HG02798 (cell line): ENCODE measurements at regions not wholly inside any gene's neighbourhood (a gene's known extent, or its start where the extent isn't known, plus 50 kb on each side); places are given as distances from the start of the nearest gene placed in this dataset.
"Not testable (repeated sequence)": the region's sequence is repeated elsewhere in the genome, so short reads cannot be mapped to it uniquely, and the experiment has no call there.

Experiments
- ATAC-seq: cut with Tn5 transposase; IDR thresholded peaks from one replicate; pipeline ENCODE4 v1.9.1; 2021; ENCODE audit warnings: mild to moderate bottlenecking; ENCODE audit not compliant: unreplicated experiment, poor library complexity

GRCh38 chr5:104039871-104040270 is 477.3 kb upstream of the NUDT12 start:
- not testable (repeated sequence) for ATAC-seq

GRCh38 chr5:104037136-104037535 is 474.5 kb upstream of the NUDT12 start:
- not testable (repeated sequence) for ATAC-seq

DNA sequence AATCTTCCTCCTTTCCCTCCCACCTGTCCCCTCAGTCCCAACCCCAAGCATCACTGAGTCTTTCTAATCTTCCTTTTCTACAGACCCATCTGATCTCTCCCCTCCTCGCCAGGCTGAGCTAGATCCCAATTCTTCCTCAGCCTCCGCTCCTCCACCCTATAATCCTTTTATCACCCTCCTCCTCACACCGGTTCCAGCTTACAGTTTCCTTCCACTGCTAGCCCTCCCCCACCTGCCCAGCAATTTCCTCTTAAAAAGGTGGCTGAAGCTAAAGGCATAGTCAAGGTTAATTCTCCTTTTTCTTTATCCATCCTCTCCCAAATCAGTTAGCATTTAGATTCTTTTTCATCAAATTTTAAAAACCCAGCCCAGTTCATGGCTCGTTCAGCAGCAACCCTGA is 470.6 kb upstream of the NUDT12 start:
- not testable (repeated sequence) for ATAC-seq

- no peak for ATAC-seq
These were observed 461.9 kb upstream of the NUDT12 start for GRCh38 chr5:104024538-104024937.

GRCh38 chr5:104023739-104024138 is 461.1 kb upstream of the NUDT12 start:
- no peak for ATAC-seq

DNA sequence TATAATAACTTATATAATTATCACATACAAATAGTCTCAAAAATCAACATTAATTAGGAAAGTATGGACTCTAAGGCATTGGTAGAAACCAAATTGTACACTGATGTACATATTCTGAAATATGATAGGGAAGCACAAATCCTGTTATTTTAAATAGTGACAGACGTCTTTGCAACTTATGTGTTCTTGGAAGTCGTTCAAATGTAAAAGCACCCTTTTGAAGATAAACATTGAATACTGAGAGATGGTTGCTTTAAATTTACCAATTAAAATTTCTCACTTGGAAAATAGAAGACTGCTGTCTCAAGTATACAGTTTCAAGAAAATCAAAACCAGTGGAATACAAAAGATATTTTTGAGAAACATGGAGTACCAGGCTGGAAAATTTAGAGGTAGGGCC is 457.4 kb upstream of the NUDT12 start:
- ATAC-seq: no peak

GRCh38 chr5:104018299-104018698 is 455.7 kb upstream of the NUDT12 start:
- ATAC-seq: no peak

GRCh38 chr5:104016646-104017045 is 454.1 kb upstream of the NUDT12 start:
- ATAC-seq: no peak

- ATAC-seq: no peak
These were observed 453.2 kb upstream of the NUDT12 start for GRCh38 chr5:104015765-104016164.

DNA sequence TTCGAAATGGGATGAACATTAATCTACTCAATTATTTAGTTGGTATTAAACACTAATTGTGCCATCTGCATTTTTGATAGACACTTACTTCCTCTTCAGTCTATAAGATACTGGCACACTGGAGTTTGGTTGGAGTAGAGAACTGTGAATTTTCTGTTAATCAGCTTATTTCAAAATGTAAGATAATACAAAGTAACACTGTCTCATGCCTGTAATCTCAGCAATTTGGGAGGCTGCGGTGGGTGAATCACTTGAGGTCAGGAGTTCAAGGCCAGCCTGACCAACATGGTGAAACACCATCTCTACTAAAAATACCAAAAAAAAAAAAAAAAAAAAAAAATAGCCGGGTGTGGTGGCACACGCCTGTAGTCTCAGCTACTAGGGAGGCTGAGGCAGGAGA is 440.2 kb upstream of the NUDT12 start:
- ATAC-seq: not testable (repeated sequence)

- ATAC-seq: no peak
These were observed 438.5 kb upstream of the NUDT12 start for GRCh38 chr5:104001136-104001535.

GRCh38 chr5:103993031-103993430 is 430.4 kb upstream of the NUDT12 start:
- ATAC-seq: no peak

DNA sequence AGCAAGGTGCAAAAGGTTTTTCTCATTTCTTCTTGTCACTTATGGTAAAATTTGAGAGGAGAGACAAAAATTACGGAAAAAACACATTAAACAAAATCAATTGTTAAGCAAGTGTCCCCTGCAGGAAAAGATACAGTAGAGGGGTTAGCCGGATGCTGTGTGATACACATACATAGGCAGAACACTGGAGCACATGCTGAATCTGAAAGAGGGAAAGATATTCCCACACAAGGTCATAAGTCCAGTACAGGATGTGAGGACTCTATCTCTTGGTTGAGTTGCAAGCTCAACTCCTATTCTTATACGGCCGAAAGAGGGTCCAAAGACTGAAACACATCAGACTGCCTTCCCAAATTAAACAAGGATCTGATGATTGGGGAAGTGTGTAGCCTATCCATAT is 427.5 kb upstream of the NUDT12 start:
- ATAC-seq: no peak

DNA sequence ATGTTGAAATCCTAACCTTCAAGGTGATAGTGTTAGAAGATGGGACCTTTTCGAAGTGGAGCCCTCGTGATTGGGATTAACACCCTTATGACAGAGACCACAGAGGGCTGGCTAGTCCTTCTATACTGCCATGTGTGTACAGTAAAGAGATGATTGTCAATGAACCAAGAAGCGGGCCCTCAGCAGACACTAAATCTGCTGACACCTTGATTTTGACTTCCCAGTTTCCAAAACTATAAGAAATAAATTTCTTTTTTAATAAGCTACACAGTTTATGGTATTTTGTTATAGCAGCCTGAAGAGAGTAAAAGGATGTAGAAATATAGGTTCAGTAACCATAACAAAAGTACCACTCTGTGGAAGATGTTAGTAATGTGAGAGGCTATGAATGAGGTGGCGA is 419.0 kb upstream of the NUDT12 start:
- ATAC-seq: no peak

DNA sequence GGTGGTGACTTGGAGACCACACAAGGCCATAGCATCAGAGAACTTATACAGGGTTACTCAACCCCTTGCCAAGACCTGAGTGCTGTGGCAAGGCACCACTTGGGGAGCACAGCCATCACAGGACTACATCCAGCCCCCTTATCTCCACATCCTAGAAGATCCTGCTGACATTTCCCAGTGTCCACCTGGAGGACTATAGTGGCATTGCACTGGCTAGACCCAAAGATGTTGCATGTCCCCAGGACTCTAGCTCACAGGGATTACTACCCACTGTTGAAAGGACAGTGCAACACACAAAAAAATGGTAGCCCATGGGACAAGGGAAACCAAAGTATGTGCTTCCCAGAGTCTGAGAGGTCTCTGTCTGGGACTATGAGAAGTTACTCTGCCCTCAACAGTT is 411.1 kb upstream of the NUDT12 start:
- ATAC-seq: no peak

GRCh38 chr5:103966295-103966694 is 403.7 kb upstream of the NUDT12 start:
- ATAC-seq: not testable (repeated sequence)

DNA sequence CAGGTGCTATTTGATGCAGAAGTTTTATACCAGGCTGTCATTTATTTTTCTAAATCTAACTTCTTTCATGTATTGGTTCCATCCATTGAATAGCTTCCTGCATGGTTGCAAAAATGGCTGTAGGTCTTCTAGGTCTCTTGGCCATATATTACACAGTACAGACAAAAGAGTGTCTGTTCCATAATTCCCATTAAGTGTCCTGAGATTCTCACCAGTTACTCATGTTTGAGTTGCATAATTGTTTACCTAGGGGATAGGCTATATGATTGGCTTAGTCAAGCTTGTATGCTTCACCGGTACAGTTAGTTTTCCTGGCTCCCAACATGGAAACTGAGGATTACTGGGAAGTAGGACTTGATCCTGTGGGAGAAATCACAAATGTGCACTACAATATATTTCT is 399.4 kb upstream of the NUDT12 start:
- no peak for ATAC-seq

DNA sequence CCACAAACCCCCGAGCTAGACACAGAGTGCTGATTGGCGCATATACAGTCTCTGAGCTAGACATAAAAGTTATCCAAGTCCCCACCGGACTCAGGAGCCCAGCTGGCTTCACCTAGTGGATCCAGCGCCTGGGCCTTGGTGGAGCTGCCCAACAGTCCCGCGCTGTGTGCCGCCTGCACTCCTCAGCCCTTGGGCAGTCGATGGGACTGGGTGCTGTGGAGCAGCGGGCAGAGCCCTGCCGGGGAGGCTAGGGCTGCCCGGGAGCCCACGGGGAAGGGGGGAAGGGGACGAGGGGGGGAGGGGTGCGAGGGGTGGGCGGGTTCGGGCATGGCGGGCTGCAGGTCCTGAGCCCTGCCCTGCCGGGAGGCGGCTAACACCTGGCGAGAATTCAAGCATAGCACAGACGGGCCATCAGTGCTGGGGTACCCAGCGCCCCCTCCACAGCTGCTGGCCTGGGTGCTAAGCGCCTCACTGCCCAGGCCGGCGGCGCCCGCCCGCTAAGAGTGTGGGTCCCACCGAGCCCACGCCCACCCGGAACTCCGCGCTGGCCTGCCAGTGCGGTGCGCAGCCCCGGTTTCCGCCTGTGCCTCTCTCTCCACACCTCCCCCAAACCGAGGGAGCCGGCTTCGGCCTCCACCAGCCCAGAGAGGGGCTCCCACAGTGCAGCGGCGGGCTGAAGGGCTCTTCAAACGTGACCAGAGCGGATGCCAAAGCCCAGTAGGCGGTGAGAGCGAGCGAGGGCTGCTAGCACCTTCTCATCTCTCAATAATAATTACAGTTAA is 391.2 kb upstream of the NUDT12 start:
- no peak for ATAC-seq

DNA sequence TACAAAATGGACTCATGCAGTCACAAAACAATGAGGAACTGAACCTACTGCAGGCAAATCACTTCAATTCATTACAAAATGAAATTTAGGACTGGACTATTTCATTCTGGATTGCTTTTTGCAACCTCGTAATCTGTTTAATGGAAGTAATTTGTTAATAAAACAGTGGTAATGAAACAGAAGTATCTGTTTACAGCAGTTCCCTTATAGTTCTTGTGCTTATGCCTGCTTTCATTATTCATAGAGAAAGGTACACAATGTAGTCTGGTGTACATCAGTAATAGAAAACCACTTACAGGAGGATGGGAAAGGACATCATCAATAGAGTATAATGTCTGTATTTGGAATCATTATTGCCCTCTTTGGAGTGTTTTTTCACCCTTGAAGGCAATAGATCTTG is 389.2 kb upstream of the NUDT12 start:
- ATAC-seq: no peak

- no peak for ATAC-seq
These were observed 380.6 kb upstream of the NUDT12 start for GRCh38 chr5:103943230-103943629.

DNA sequence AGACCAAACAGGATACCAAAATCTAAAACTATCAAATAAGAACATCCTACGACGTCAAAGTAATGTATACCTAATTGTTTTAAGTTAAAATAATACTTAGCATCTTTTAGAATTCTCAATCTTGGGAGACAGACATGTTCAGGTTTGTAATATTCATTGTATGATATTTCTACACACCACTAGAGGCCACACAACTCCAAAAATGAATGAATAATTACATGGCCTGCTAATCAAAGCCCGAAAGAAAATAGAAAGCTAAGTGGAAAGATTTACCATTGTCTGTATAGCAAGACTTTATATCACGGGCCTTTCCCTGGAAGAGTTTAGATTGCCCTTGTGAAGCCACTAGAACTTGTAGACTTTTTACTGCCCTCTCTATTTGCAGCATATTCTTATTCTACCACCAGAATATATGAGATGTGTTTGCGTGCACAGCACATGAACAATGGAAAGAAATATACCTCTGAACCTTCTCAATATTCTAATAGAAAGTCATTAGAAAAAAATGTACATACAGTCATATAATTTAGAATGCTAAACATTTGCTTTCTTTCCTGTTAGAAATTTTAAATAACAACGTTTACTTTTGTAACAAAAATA is 380.1 kb upstream of the NUDT12 start:
- no peak for ATAC-seq

DNA sequence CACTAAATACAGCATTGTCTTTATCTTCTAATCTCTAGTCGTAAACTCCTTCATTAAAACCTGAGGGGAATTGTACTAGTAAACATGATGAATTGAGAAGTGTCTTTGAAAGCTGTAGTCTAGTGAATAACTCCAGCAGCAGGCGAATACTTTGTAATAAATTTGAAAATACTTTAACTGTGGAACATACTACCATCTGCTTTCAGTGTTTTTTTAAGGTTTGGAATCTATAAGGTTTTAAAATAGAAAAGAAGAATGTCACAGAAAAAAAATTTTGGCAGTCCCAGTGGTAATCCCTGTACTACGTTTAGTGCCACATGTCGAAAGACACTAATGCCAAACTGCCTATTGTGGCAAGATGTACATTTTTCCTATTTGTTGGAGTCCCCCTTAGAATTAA is 379.0 kb upstream of the NUDT12 start:
- ATAC-seq: no peak
